ENCODE measurements at regions not wholly inside any gene's neighbourhood (a gene's known extent, or its start where the extent isn't known, plus 50 kb on each side); places are given as distances from the start of the nearest gene placed in this dataset.

GRCh38 chr13:31442571-31442970 is 242.8 kb downstream of the B3GLCT start:
- no peak for DNase-seq

GRCh38 chr13:31444266-31444856 is 244.6 kb downstream of the B3GLCT start:
- DNase-seq = no peak

- no peak for DNase-seq
These were observed 252.8 kb downstream of the B3GLCT start for GRCh38 chr13:31452525-31452924.

GRCh38 chr13:31455581-31455980 is 255.8 kb downstream of the B3GLCT start:
- no peak for DNase-seq

GRCh38 chr13:31456056-31456455 is 256.3 kb downstream of the B3GLCT start:
- DNase-seq = no peak

GRCh38 chr13:31460061-31460460 is 260.3 kb downstream of the B3GLCT start:
- DNase-seq = no peak

- DNase-seq = no peak
These were observed 262.1 kb downstream of the B3GLCT start for GRCh38 chr13:31461923-31462322.

GRCh38 chr13:31462766-31463165 is 263.0 kb downstream of the B3GLCT start:
- DNase-seq = no peak

GRCh38 chr13:31468114-31468902 is 268.5 kb downstream of the B3GLCT start:
- no peak for DNase-seq

GRCh38 chr13:31469377-31469776 is 269.6 kb downstream of the B3GLCT start:
- no peak for DNase-seq

- DNase-seq = no peak
These were observed 263.1 kb upstream of the RXFP2 start for GRCh38 chr13:31476266-31476665.

GRCh38 chr13:31476753-31477152 is 262.6 kb upstream of the RXFP2 start:
- no peak for DNase-seq

- no peak for DNase-seq
These were observed 261.4 kb upstream of the RXFP2 start for GRCh38 chr13:31477961-31478360.

- DNase-seq = no peak
These were observed 254.1 kb upstream of the RXFP2 start for GRCh38 chr13:31485183-31485582.

- DNase-seq = no peak
These were observed 253.7 kb upstream of the RXFP2 start for GRCh38 chr13:31485651-31486051.

- no peak for DNase-seq
These were observed 244.0 kb upstream of the RXFP2 start for GRCh38 chr13:31495336-31495735.

GRCh38 chr13:31499274-31499673 is 240.1 kb upstream of the RXFP2 start:
- DNase-seq = no peak

GRCh38 chr13:31503626-31504025 is 235.7 kb upstream of the RXFP2 start:
- no peak for DNase-seq

- no peak for DNase-seq
These were observed 234.4 kb upstream of the RXFP2 start for GRCh38 chr13:31504918-31505317.

GRCh38 chr13:31512331-31512730 is 227.0 kb upstream of the RXFP2 start:
- DNase-seq = no peak

- no peak for DNase-seq
These were observed 224.4 kb upstream of the RXFP2 start for GRCh38 chr13:31514932-31515331.

GRCh38 chr13:31515427-31515826 is 223.9 kb upstream of the RXFP2 start:
- DNase-seq = no peak

GRCh38 chr13:31517599-31517998 is 221.7 kb upstream of the RXFP2 start:
- no peak for DNase-seq

GRCh38 chr13:31518645-31519044 is 220.7 kb upstream of the RXFP2 start:
- DNase-seq = no peak

- DNase-seq = no peak
These were observed 217.9 kb upstream of the RXFP2 start for GRCh38 chr13:31521435-31521834.

Data from DMS79 treated with DMSO at 0.1 percent for 48 hours (cell line).